Motor neuron (in vitro differentiated cells): ENCODE measurements at regions not wholly inside any gene's neighbourhood (a gene's known extent, or its start where the extent isn't known, plus 50 kb on each side); places are given as distances from the start of the nearest gene placed in this dataset.

ENCODE experiments used
- ATAC-seq, 8 experiments: fragments of 200-7000 bp; cut with Tn5 transposase; replicated peaks in 6 of 8; 2 replicates each; pipeline ENCODE4 v1.8.0; 2021; ENCODE audit warnings: mild to moderate bottlenecking in 8 of 8, moderate library complexity in 8 of 8
- H3K27ac ChIP-seq, 2 donors: fragments of 250-450 bp; sonication (Bioruptor Pico); 2 replicates each; pipeline ENCODE4 v1.9.0; 2021; ENCODE audit warnings: antibody characterized with exemption in 2 of 2, mild to moderate bottlenecking in 2 of 2, moderate library complexity in 1 of 2
- H3K4me1 ChIP-seq, 2 donors: fragments of 250-450 bp; sonication (Bioruptor Pico); replicated peaks in 1 of 2; 2 replicates each; pipeline ENCODE4 v1.6.1; 2021; ENCODE audit warnings: antibody characterized with exemption in 2 of 2, mild to moderate bottlenecking in 2 of 2, moderate library complexity in 1 of 2
- H3K4me3 ChIP-seq, 5 donors: fragments of 250-450 bp; sonication (Bioruptor Pico); 2 replicates each; pipeline ENCODE4 v1.9.0; 2021; ENCODE audit warnings: antibody characterized with exemption in 5 of 5, mild to moderate bottlenecking in 5 of 5, moderate library complexity in 4 of 5
- WGBS, 10 experiments: fragments of 450-650 bp; shearing (Covaris generic); methylation state at CpG; one replicate each; pipeline ENCODE4 v1.0.0; 2022; 5-methylcytosine and 5-hydroxymethylcytosine counted together
- in situ Hi-C, 9 experiments: fragments of 400-800 bp; cut with MboI; loops; one replicate each; pipeline ENCODE4 v1.15.0; 2021; ENCODE audit warnings: low sequenced_read_pairs in 9 of 9, low pct_unique_long_range_greater_than_20kb in 2 of 9; ENCODE audit not compliant: unreplicated experiment in 9 of 9

DNA sequence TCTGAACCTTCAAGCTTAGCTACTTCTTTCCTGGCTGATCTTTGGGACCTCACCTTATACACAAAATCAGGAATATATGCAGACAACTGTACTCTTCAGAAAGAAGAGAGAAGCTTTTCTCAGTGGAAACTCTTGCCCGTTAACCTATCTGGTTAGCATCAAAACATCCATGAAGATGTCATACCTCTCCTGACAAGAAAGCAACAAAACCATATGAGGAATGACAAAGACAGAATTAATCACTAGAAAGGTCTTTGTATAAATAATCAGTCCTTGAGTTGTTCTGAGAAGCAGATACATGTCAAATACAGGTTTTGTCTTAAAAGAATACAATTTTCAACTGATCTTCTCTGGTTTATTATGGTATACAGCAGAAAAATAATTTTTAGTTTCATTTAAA lies 130.8 kb downstream of the FAT4 start:
- Histone ChIP-seq H3K4me1 (no peaks in the 10 kb centered on the region), H3K27ac (no peak overlapping the region), H3K4me3 (no peak overlapping the region)
- in situ Hi-C loops: no loop called here
- 50 to 100% (median 100%) methylated on average over 1 of the region's 1 CpG; no CpG with 5 or more reads in 3 of the 10 experiments for WGBS, 10 experiments
- ATAC-seq: no peak

GRCh38 chr4:125447551-125448290 lies 133.0 kb downstream of the FAT4 start:
- 43 to 100% (median 82%) methylated on average over 1 to 6 of the region's 6 CpGs for WGBS, 10 experiments
- in situ Hi-C loops: no loop called here

GRCh38 chr4:125456075-125456474 lies 141.3 kb downstream of the FAT4 start:
- no peak for ATAC-seq
- Histone ChIP-seq H3K27ac (no peak overlapping the region), H3K4me1 (no peaks in the 10 kb centered on the region), H3K4me3 (no peak overlapping the region)
- in situ Hi-C loops: no loop called here
- 43 to 100% (median 88%) methylated on average over 1 to 3 of the region's 3 CpGs; no CpG with 5 or more reads in 1 of the 10 experiments for WGBS, 10 experiments

More at GRCh38 chr4:125447551-125448290, 133.0 kb downstream of the FAT4 start:
- no peak overlapping the region for H3K4me3 ChIP-seq
- no peak for ATAC-seq
- no peak overlapping the region for H3K27ac ChIP-seq
- no peaks in the 10 kb centered on the region for H3K4me1 ChIP-seq

- in situ Hi-C loops: no loop called here
- H3K4me3 ChIP-seq: no peak overlapping the region
- 43 to 100% (median 79%) methylated on average over 1 of the region's 1 CpG; no CpG with 5 or more reads in 4 of the 10 experiments for WGBS, 10 experiments
- no peaks in the 10 kb centered on the region for H3K4me1 ChIP-seq
- no peak for ATAC-seq
- H3K27ac ChIP-seq: no peak overlapping the region
Observed at GRCh38 chr4:125459531-125459930, 144.8 kb downstream of the FAT4 start.

GRCh38 chr4:125461676-125462363 lies 147.1 kb downstream of the FAT4 start:
- 85 to 100% (median 90%) methylated on average over 2 to 3 of the region's 3 CpGs; no CpG with 5 or more reads in 1 of the 10 experiments for WGBS, 10 experiments
- H3K4me1 ChIP-seq: no peaks in the 10 kb centered on the region
- H3K27ac ChIP-seq: no peak overlapping the region
- no peak for ATAC-seq
- H3K4me3 ChIP-seq: no peak overlapping the region
- in situ Hi-C loops: no loop called here

- no peak for ATAC-seq
- Histone ChIP-seq H3K27ac (no peak overlapping the region), H3K4me1 (no peaks in the 10 kb centered on the region), H3K4me3 (no peak overlapping the region)
- WGBS, 10 experiments: 8 to 100% (median 88%) methylated on average over 1 of the region's 1 CpG
- in situ Hi-C loops: no loop called here
Observed at GRCh38 chr4:125464146-125464545, 149.4 kb downstream of the FAT4 start.

DNA sequence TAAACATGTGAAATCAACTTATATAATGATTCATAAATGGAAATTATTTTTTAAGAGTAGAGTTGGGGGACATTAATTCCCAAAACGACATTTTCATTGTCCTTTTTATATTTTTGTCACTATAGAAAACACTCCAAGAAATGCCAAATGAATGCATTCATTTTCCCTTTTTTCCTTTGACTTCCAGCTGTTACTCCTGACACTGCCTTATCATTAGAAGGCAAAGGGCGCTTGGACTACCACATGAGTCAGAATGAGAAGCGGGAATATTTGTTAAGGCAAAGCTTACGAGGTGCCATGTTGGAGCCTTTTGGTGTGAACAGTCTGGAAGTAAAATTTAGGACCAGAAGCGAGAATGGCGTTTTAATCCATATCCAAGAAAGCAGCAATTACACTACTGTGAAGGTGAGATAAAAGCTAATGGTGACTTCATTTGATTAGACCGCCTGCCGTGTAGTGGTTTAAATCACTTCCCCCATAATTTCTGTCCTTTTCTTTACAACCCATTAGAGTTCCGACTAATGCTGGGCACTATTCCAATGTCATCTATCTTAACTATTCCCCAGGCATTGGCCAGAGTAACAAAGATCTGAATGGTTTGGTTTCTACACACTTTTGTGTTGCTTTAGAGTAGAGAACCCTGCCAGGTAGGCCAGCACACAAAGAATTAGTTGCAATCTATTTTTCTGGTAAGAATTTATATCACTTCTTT lies 166.7 kb downstream of the FAT4 start:
- WGBS, 10 experiments: 58 to 87% (median 81%) methylated on average over 2 to 9 of the region's 9 CpGs; no CpG with 5 or more reads in 1 of the 10 experiments
- peak in 3 of 8 experiments; percentile 15 to 22 (median 20) for ATAC-seq
- in situ Hi-C loops: no loop called here
- Histone ChIP-seq H3K27ac (no peak overlapping the region), H3K4me3 (no peak overlapping the region), H3K4me1 (no peaks in the 10 kb centered on the region)

DNA sequence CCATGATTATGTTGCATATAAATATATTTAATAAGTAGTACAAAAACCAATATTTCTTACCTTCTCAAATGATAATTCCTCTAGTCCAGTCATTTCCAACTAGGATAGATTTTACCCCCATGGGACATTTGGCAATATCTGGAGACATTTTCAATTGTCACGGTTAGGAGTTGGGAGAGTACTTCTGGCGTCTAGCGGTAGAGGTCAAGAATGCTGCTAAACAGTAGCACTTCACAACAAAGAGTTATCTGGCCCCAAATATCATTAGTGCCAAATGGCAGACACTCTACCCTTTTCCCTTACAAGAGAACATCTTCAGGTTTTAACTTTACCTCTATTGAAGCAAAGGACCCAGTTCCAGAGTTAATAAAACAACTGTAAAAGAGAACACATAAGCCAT lies 168.1 kb downstream of the FAT4 start:
- in situ Hi-C loops: no loop called here

GRCh38 chr4:125483278-125483677 lies 168.5 kb downstream of the FAT4 start:
- in situ Hi-C loops: no loop called here
- Histone ChIP-seq H3K27ac (no peak overlapping the region), H3K4me3 (no peak overlapping the region), H3K4me1 (no peaks in the 10 kb centered on the region)
- WGBS, 10 experiments: 60 to 100% (median 92%) methylated on average over 1 to 3 of the region's 3 CpGs
- no peak for ATAC-seq

More for the DNA sequence above, 168.1 kb downstream of the FAT4 start:
- Histone ChIP-seq H3K27ac (no peak overlapping the region), H3K4me1 (no peaks in the 10 kb centered on the region), H3K4me3 (no peak overlapping the region)
- ATAC-seq: no peak
- WGBS, 10 experiments: 50 to 100% (median 100%) methylated on average over 1 to 3 of the region's 3 CpGs; no CpG with 5 or more reads in 1 of the 10 experiments

- no peak overlapping the region for H3K4me3 ChIP-seq
- no peak for ATAC-seq
- H3K4me1 ChIP-seq: no peaks in the 10 kb centered on the region
- H3K27ac ChIP-seq: no peak overlapping the region
- WGBS, 10 experiments: 17 to 100% (median 90%) methylated on average over 1 to 2 of the region's 3 CpGs; no CpG with 5 or more reads in 7 of the 10 experiments
- in situ Hi-C loops: no loop called here
Observed at GRCh38 chr4:125484912-125485311, 170.2 kb downstream of the FAT4 start.

DNA sequence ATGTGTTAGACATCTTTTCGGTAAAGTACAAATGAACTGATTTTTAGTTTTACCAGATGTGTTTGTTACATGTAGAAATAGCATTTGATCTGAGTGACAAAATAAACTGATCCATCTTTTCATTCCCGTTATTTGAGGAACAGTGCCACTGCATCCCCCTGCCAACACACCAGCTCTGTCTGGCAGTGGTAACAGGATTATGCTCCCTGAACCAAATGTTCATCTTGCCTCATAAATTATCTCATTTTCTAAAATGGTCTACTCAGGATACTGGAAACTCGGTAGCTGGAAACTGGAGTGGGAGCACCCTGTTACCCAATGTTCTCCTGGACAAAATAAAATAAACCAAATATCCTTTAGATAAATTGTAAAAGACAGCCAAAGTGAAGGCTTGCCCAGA lies 171.6 kb downstream of the FAT4 start:
- Histone ChIP-seq H3K4me3 (no peak overlapping the region), H3K27ac (no peak overlapping the region), H3K4me1 (no peaks in the 10 kb centered on the region)
- in situ Hi-C loops: no loop called here
- ATAC-seq: no peak
- 13 to 100% (median 81%) methylated on average over 1 to 3 of the region's 3 CpGs; no CpG with 5 or more reads in 1 of the 10 experiments for WGBS, 10 experiments

- in situ Hi-C loops: no loop called here
- Histone ChIP-seq H3K27ac (no peak overlapping the region), H3K4me1 (no peaks in the 10 kb centered on the region), H3K4me3 (no peak overlapping the region)
- 77 to 100% (median 100%) methylated on average over 1 to 12 of the region's 15 CpGs; no CpG with 5 or more reads in 3 of the 10 experiments for WGBS, 10 experiments
- ATAC-seq: no peak
Observed at GRCh38 chr4:125489952-125490690, 175.4 kb downstream of the FAT4 start.
